ENCODE measurements at regions not wholly inside any gene's neighbourhood (a gene's known extent, or its start where the extent isn't known, plus 50 kb on each side); places are given as distances from the start of the nearest gene placed in this dataset.
"Not testable (repeated sequence)": the region's sequence is repeated elsewhere in the genome, so short reads cannot be mapped to it uniquely, and the experiment has no call there.

DNA sequence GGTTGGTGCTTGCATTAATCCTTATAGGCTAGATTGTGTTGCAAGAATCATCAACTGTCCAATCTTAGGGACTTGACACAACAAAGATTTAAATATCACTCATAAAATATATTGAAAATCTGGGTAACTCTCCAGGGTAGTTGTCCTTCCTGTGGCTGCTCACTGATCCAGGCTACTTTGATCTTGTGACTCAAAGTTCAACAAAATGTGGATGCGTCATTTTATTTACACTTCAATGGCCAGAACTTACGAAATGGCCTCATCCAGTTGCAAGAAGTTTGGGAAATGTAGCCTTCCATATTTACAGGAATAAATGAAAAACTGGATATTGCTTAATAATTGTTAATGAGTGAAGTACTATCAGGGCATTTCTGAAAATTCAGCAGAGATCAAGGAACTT lies 235.5 kb upstream of the ACTBL2 start:
- no peak for TF ChIP-seq CTCF (IDR thresholded peaks at IDR 0.05; ENCODE audit: unreplicated experiment)
- Mint-ChIP-seq H3K4me3 (ENCODE audit: low read depth) (no peak overlapping the region), H3K27me3 (peaks cover 3% of the 10 kb centered on the region), H3K27ac (no peak overlapping the region), H3K36me3 (ENCODE audit: insufficient read depth) (no peaks in the 10 kb centered on the region), H3K9me3 (ENCODE audit: low read depth) (peaks cover 9% of the 10 kb centered on the region), H3K4me1 (ENCODE audit: low read depth) (no peaks in the 10 kb centered on the region)
- no peak for DNase-seq (ENCODE audit: low spot score, unreplicated experiment)

GRCh38 chr5:57717555-57717954 lies 234.9 kb upstream of the ACTBL2 start:
- Mint-ChIP-seq H3K36me3 (ENCODE audit: insufficient read depth) (no peaks in the 10 kb centered on the region), H3K9me3 (ENCODE audit: low read depth) (peaks cover 9% of the 10 kb centered on the region), H3K4me1 (ENCODE audit: low read depth) (no peaks in the 10 kb centered on the region), H3K27me3 (peaks cover 3% of the 10 kb centered on the region), H3K27ac (no peak overlapping the region), H3K4me3 (ENCODE audit: low read depth) (no peak overlapping the region)
- TF ChIP-seq CTCF (IDR thresholded peaks at IDR 0.05; ENCODE audit: unreplicated experiment) = no peak
- no peak for DNase-seq (ENCODE audit: low spot score, unreplicated experiment)

GRCh38 chr5:57716661-57717060 lies 234.1 kb upstream of the ACTBL2 start:
- TF ChIP-seq CTCF (IDR thresholded peaks at IDR 0.05; ENCODE audit: unreplicated experiment) = no peak
- peaks cover 9% of the 10 kb centered on the region for H3K9me3 Mint-ChIP-seq (ENCODE audit: low read depth)

DNA sequence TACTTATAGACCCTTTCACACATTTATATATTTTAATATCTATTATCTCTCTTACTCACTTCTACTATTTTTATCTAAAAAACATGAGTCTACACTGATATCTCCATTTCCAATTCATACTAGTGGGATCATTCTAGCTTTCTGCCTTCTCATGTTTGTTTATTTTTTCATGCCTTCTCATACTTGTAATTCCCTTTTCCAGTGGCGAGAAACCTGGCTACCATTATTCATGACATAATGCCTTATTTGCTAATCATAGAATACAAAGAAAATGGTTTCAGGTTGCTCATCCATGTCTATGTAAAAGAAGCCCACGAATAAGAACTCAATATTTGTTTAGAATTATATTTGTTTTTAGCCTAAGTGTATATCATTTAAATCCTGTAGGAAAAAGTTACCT lies 232.7 kb upstream of the ACTBL2 start:
- no peak for TF ChIP-seq CTCF (IDR thresholded peaks at IDR 0.05; ENCODE audit: unreplicated experiment)
- Mint-ChIP-seq H3K4me1 (ENCODE audit: low read depth) (no peaks in the 10 kb centered on the region), H3K36me3 (ENCODE audit: insufficient read depth) (no peaks in the 10 kb centered on the region), H3K27ac (no peak overlapping the region), H3K4me3 (ENCODE audit: low read depth) (no peak overlapping the region), H3K27me3 (no peaks in the 10 kb centered on the region), H3K9me3 (ENCODE audit: low read depth) (peaks cover 9% of the 10 kb centered on the region)
- no peak for DNase-seq (ENCODE audit: low spot score, unreplicated experiment)

More at GRCh38 chr5:57716661-57717060, 234.1 kb upstream of the ACTBL2 start:
- DNase-seq (ENCODE audit: low spot score, unreplicated experiment) = no peak
- no peaks in the 10 kb centered on the region for H3K27me3 Mint-ChIP-seq
- H3K4me3 Mint-ChIP-seq (ENCODE audit: low read depth) = no peak overlapping the region
- H3K4me1 Mint-ChIP-seq (ENCODE audit: low read depth) = no peaks in the 10 kb centered on the region
- no peaks in the 10 kb centered on the region for H3K36me3 Mint-ChIP-seq (ENCODE audit: insufficient read depth)
- no peak overlapping the region for H3K27ac Mint-ChIP-seq

GRCh38 chr5:57713535-57713934 lies 230.9 kb upstream of the ACTBL2 start:
- H3K4me3 Mint-ChIP-seq (ENCODE audit: low read depth); H3K4me1 Mint-ChIP-seq (ENCODE audit: low read depth); H3K36me3 Mint-ChIP-seq (ENCODE audit: insufficient read depth); H3K9me3 Mint-ChIP-seq (ENCODE audit: low read depth); H3K27ac Mint-ChIP-seq; DNase-seq (ENCODE audit: low spot score, unreplicated experiment); H3K27me3 Mint-ChIP-seq: not testable (repeated sequence)

DNA sequence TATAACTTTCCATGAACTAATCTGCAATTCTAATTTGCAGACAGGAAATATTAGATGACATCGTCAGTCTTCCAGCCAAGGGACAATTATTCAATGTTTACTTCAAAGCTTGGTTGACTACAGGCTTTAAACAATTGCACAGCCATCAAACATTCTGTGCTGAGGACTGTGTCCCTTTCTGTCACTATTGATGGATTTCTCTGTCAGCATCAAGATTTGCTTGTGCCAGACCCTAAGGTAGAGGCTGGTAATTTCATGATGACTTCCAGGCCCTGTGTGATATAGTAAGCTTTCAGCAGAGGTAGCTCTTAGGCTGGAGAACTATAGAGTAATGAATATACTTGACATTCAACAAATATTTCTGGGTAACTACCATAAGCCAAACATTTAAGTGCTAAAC lies 229.3 kb upstream of the ACTBL2 start:
- no peaks in the 10 kb centered on the region for H3K27me3 Mint-ChIP-seq
- H3K36me3 Mint-ChIP-seq (ENCODE audit: insufficient read depth) = no peaks in the 10 kb centered on the region
- H3K4me1 Mint-ChIP-seq (ENCODE audit: low read depth) = no peaks in the 10 kb centered on the region
- peaks cover 9% of the 10 kb centered on the region for H3K9me3 Mint-ChIP-seq (ENCODE audit: low read depth)
- no peak for TF ChIP-seq CTCF (IDR thresholded peaks at IDR 0.05; ENCODE audit: unreplicated experiment)
- H3K4me3 Mint-ChIP-seq (ENCODE audit: low read depth) = no peak overlapping the region
- no peak for DNase-seq (ENCODE audit: low spot score, unreplicated experiment)
- H3K27ac Mint-ChIP-seq = no peak overlapping the region
